ENCODE measurements at regions not wholly inside any gene's neighbourhood (a gene's known extent, or its start where the extent isn't known, plus 50 kb on each side); places are given as distances from the start of the nearest gene placed in this dataset.
"Not testable (repeated sequence)": the region's sequence is repeated elsewhere in the genome, so short reads cannot be mapped to it uniquely, and the experiment has no call there.

GRCh38 chr17:47066841-47067682 lies 88.0 kb upstream of the RPRML start:
- DNase-seq (ENCODE audit: low spot score) = peak; percentile 96

- DNase-seq (ENCODE audit: low spot score) = no peak
Measured at GRCh38 chr17:47066095-47066494, 87.0 kb upstream of the RPRML start.

- no peak for DNase-seq (ENCODE audit: low spot score)
Measured at GRCh38 chr17:47064684-47065083, 85.6 kb upstream of the RPRML start.

GRCh38 chr17:47063475-47063874 lies 84.4 kb upstream of the RPRML start:
- DNase-seq (ENCODE audit: low spot score) = no peak

- not testable (repeated sequence) for DNase-seq (ENCODE audit: low spot score)
Measured at GRCh38 chr17:47062851-47063250, 83.8 kb upstream of the RPRML start.

- not testable (repeated sequence) for DNase-seq (ENCODE audit: low spot score)
Measured at GRCh38 chr17:47060005-47060404, 81.0 kb upstream of the RPRML start.

GRCh38 chr17:47057830-47058229 lies 78.8 kb upstream of the RPRML start:
- no peak for DNase-seq (ENCODE audit: low spot score)

GRCh38 chr17:47057279-47057678 lies 78.2 kb upstream of the RPRML start:
- DNase-seq (ENCODE audit: low spot score) = not testable (repeated sequence)

- not testable (repeated sequence) for DNase-seq (ENCODE audit: low spot score)
Measured at GRCh38 chr17:47056687-47057086, 77.6 kb upstream of the RPRML start.
